ENCODE measurements at regions not wholly inside any gene's neighbourhood (a gene's known extent, or its start where the extent isn't known, plus 50 kb on each side); places are given as distances from the start of the nearest gene placed in this dataset.

DNA sequence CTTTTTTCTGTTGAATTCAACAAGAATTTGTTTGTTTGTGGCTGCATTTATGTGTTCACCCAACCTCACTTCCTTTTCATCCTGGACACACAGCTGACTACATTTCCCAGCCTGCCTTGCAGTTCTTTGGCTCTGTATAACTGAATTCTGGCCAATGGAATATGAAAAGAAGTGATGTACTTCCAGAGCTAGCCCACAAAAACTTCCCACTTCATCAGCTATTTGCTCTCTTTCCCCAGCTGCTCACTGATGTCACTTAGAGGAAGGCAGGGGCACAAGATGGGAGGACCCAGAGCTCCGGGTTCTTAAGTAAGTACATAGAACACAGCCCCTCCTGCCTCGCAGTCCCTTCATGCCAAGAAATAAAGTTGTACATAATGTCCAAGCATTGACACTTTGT lies 235.0 kb upstream of the FGGY start:
- no peaks in the 10 kb centered on the region for H3K79me2 ChIP-seq (ENCODE audit: control insufficient read depth, insufficient read depth, low read length, poor library complexity)
- no peak overlapping the region for H2BK120ac ChIP-seq (ENCODE audit: insufficient read depth, low read length, poor library complexity)
- no peak overlapping the region for H2AFZ ChIP-seq (ENCODE audit: insufficient read depth, low read length, poor library complexity)
- H2BK12ac ChIP-seq (ENCODE audit: low read length), result no peak overlapping the region
- no peak overlapping the region for H3K18ac ChIP-seq (ENCODE audit: low read length)
- H3K14ac ChIP-seq (ENCODE audit: low read length), result no peak overlapping the region
- no peak overlapping the region for H3K9ac ChIP-seq (ENCODE audit: low read length)
- H3K9me3 ChIP-seq (ENCODE audit: insufficient read depth, low read depth, low read length), result no peaks in the 10 kb centered on the region
- H3K79me1 ChIP-seq (ENCODE audit: low read length), result peaks cover 3% of the 10 kb centered on the region
- H3K4me3 ChIP-seq (ENCODE audit: low read depth, low read length), result no peak overlapping the region
- no peak overlapping the region for H2BK5ac ChIP-seq (ENCODE audit: low read depth, low read length, poor library complexity)
- peak; percentile 5 to 22 for DNase-seq
- H4K12ac ChIP-seq (ENCODE audit: low read depth, low read length), result no peak overlapping the region
- WGBS (ENCODE audit: extremely low coverage, insufficient coverage, insufficient read length), result no CpG with 5 or more reads among the region's 2 CpGs
- H2AK5ac ChIP-seq (ENCODE audit: low read length), result no peak overlapping the region
- no peaks in the 10 kb centered on the region for H3K36me3 ChIP-seq (ENCODE audit: control insufficient read depth in 1 of 2, insufficient read depth in 2 of 2, low read length in 2 of 2)
- no peak overlapping the region for H3K23ac ChIP-seq (ENCODE audit: low read length)
- H3K4me2 ChIP-seq (ENCODE audit: low read length), result no peak overlapping the region
- H3K27me3 ChIP-seq (ENCODE audit: insufficient read depth, low read length), result no peaks in the 10 kb centered on the region
- no peak overlapping the region for H3K27ac ChIP-seq (ENCODE audit: low read depth, low read length)
- H4K91ac ChIP-seq (ENCODE audit: low read depth, low read length), result no peak overlapping the region
- no peak overlapping the region for H3K4ac ChIP-seq (ENCODE audit: low read depth, low read length)
- H4K8ac ChIP-seq (ENCODE audit: low read depth, low read length), result no peak overlapping the region
- H3K4me1 ChIP-seq (ENCODE audit: control insufficient read depth in 1 of 2, insufficient read depth in 2 of 2, low read length in 2 of 2), result peaks cover 5 to 12% of the 10 kb centered on the region in 2 experiments

GRCh38 chr1:59062743-59063142 lies 234.2 kb upstream of the FGGY start:
- H3K36me3 ChIP-seq (ENCODE audit: control insufficient read depth in 1 of 2, insufficient read depth in 2 of 2, low read length in 2 of 2), result no peaks in the 10 kb centered on the region
- no peak overlapping the region for H3K4ac ChIP-seq (ENCODE audit: low read depth, low read length)
- H4K91ac ChIP-seq (ENCODE audit: low read depth, low read length), result no peak overlapping the region
- no peak overlapping the region for H3K4me2 ChIP-seq (ENCODE audit: low read length)
- H3K27me3 ChIP-seq (ENCODE audit: insufficient read depth, low read length), result no peaks in the 10 kb centered on the region
- H3K23ac ChIP-seq (ENCODE audit: low read length), result no peak overlapping the region
- H2BK5ac ChIP-seq (ENCODE audit: low read depth, low read length, poor library complexity), result no peak overlapping the region
- H3K27ac ChIP-seq (ENCODE audit: low read depth, low read length), result no peak overlapping the region
- H3K9ac ChIP-seq (ENCODE audit: low read length), result no peak overlapping the region
- H2AFZ ChIP-seq (ENCODE audit: insufficient read depth, low read length, poor library complexity), result no peak overlapping the region
- H2BK12ac ChIP-seq (ENCODE audit: low read length), result no peak overlapping the region
- peak in 1 of 2 donors; percentile 29 for DNase-seq
- H3K79me2 ChIP-seq (ENCODE audit: control insufficient read depth, insufficient read depth, low read length, poor library complexity), result no peaks in the 10 kb centered on the region
- no peak overlapping the region for H4K12ac ChIP-seq (ENCODE audit: low read depth, low read length)
- H3K4me3 ChIP-seq (ENCODE audit: low read depth, low read length), result no peak overlapping the region
- WGBS (ENCODE audit: extremely low coverage, insufficient coverage, insufficient read length), result no CpG with 5 or more reads among the region's 5 CpGs
- H4K8ac ChIP-seq (ENCODE audit: low read depth, low read length), result no peak overlapping the region
- H3K18ac ChIP-seq (ENCODE audit: low read length), result no peak overlapping the region
- H3K9me3 ChIP-seq (ENCODE audit: insufficient read depth, low read depth, low read length), result no peaks in the 10 kb centered on the region
- no peak overlapping the region for H3K14ac ChIP-seq (ENCODE audit: low read length)
- H2AK5ac ChIP-seq (ENCODE audit: low read length), result no peak overlapping the region
- H2BK120ac ChIP-seq (ENCODE audit: insufficient read depth, low read length, poor library complexity), result no peak overlapping the region
- H3K4me1 ChIP-seq (ENCODE audit: control insufficient read depth in 1 of 2, insufficient read depth in 2 of 2, low read length in 2 of 2), result peaks cover 2 to 9% of the 10 kb centered on the region in 2 experiments
- no peaks in the 10 kb centered on the region for H3K79me1 ChIP-seq (ENCODE audit: low read length)

DNA sequence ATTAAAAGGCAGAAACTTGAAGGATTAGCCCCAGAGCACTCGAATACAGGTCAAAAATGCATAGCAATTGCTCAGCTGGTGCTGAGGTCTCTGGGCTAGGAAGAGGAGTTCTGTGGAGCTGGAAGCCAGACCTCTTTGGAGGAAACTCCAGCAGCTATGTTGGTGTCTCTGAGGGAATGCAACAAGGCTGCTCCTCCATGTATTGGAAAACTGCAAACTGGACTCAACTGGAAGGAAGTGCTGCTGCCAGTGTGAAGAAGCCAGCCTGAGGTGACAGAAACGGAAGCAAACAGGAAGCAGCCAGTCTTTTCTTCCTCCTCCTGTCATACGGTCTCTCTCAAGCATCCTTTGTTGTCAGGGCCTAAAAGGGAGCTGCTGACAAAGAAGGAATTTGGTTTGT lies 233.4 kb upstream of the FGGY start:
- Histone ChIP-seq H2AFZ (ENCODE audit: insufficient read depth, low read length, poor library complexity) (no peak overlapping the region), H4K12ac (ENCODE audit: low read depth, low read length) (no peak overlapping the region), H3K36me3 (ENCODE audit: control insufficient read depth in 1 of 2, insufficient read depth in 2 of 2, low read length in 2 of 2) (no peaks in the 10 kb centered on the region), H2BK120ac (ENCODE audit: insufficient read depth, low read length, poor library complexity) (no peak overlapping the region), H3K4me2 (ENCODE audit: low read length) (no peak overlapping the region), H3K79me1 (ENCODE audit: low read length) (no peaks in the 10 kb centered on the region), H3K4ac (ENCODE audit: low read depth, low read length) (no peak overlapping the region), H2BK12ac (ENCODE audit: low read length) (no peak overlapping the region), H3K23ac (ENCODE audit: low read length) (no peak overlapping the region), H3K79me2 (ENCODE audit: control insufficient read depth, insufficient read depth, low read length, poor library complexity) (no peaks in the 10 kb centered on the region), H3K4me1 (ENCODE audit: control insufficient read depth in 1 of 2, insufficient read depth in 2 of 2, low read length in 2 of 2) (peaks cover 2 to 8% of the 10 kb centered on the region in 2 experiments), H4K91ac (ENCODE audit: low read depth, low read length) (no peak overlapping the region), H4K8ac (ENCODE audit: low read depth, low read length) (no peak overlapping the region), H2AK5ac (ENCODE audit: low read length) (no peak overlapping the region), H3K14ac (ENCODE audit: low read length) (no peak overlapping the region), H3K9ac (ENCODE audit: low read length) (no peak overlapping the region), H3K27me3 (ENCODE audit: insufficient read depth, low read length) (no peaks in the 10 kb centered on the region), H3K4me3 (ENCODE audit: low read depth, low read length) (no peak overlapping the region), H3K18ac (ENCODE audit: low read length) (no peak overlapping the region), H2BK5ac (ENCODE audit: low read depth, low read length, poor library complexity) (no peak overlapping the region), H3K27ac (ENCODE audit: low read depth, low read length) (no peak overlapping the region), H3K9me3 (ENCODE audit: insufficient read depth, low read depth, low read length) (no peaks in the 10 kb centered on the region)
- DNase-seq, result no peak
- WGBS (ENCODE audit: extremely low coverage, insufficient coverage, insufficient read length), result no CpG with 5 or more reads among the region's 3 CpGs

GRCh38 chr1:59064592-59064991 lies 232.3 kb upstream of the FGGY start:
- H2BK5ac ChIP-seq (ENCODE audit: low read depth, low read length, poor library complexity), result no peak overlapping the region

More at GRCh38 chr1:59064592-59064991, 232.3 kb upstream of the FGGY start:
- Histone ChIP-seq H4K91ac (ENCODE audit: low read depth, low read length) (no peak overlapping the region), H3K27me3 (ENCODE audit: insufficient read depth, low read length) (no peaks in the 10 kb centered on the region), H3K36me3 (ENCODE audit: control insufficient read depth in 1 of 2, insufficient read depth in 2 of 2, low read length in 2 of 2) (no peaks in the 10 kb centered on the region), H2BK12ac (ENCODE audit: low read length) (no peak overlapping the region), H3K23ac (ENCODE audit: low read length) (no peak overlapping the region), H3K27ac (ENCODE audit: low read depth, low read length) (no peak overlapping the region), H3K4me1 (ENCODE audit: control insufficient read depth in 1 of 2, insufficient read depth in 2 of 2, low read length in 2 of 2) (peaks cover 2 to 5% of the 10 kb centered on the region in 2 experiments), H3K9ac (ENCODE audit: low read length) (no peak overlapping the region), H3K79me2 (ENCODE audit: control insufficient read depth, insufficient read depth, low read length, poor library complexity) (no peaks in the 10 kb centered on the region), H3K9me3 (ENCODE audit: insufficient read depth, low read depth, low read length) (no peaks in the 10 kb centered on the region), H2BK120ac (ENCODE audit: insufficient read depth, low read length, poor library complexity) (no peak overlapping the region), H3K4ac (ENCODE audit: low read depth, low read length) (no peak overlapping the region), H2AFZ (ENCODE audit: insufficient read depth, low read length, poor library complexity) (no peak overlapping the region), H3K79me1 (ENCODE audit: low read length) (no peaks in the 10 kb centered on the region), H4K8ac (ENCODE audit: low read depth, low read length) (no peak overlapping the region), H4K12ac (ENCODE audit: low read depth, low read length) (no peak overlapping the region), H3K18ac (ENCODE audit: low read length) (no peak overlapping the region), H3K14ac (ENCODE audit: low read length) (no peak overlapping the region), H2AK5ac (ENCODE audit: low read length) (no peak overlapping the region), H3K4me3 (ENCODE audit: low read depth, low read length) (no peak overlapping the region), H3K4me2 (ENCODE audit: low read length) (no peak overlapping the region)
- no peak for DNase-seq

All from trophoblast cell (in vitro differentiated cells and primary cell).